ENCODE measurements at regions not wholly inside any gene's neighbourhood (a gene's known extent, or its start where the extent isn't known, plus 50 kb on each side); places are given as distances from the start of the nearest gene placed in this dataset.

DNA sequence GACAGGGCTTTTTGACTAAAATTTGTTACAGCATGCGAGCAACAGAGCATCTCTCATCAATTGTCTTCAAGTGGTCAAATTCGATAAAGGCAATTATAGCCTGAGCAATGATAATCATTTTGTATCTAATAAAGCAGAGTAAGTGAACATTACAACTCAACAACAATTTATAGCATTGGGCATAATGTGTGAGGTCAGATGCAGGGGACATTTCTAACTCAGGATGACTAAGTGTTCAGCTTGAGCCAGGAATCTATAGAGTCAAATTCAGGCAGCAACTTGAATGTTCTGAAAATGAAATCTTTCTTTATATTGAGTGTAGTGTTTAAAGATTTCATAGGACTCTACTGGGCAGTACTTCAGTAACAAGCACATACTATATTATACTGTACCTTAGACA, 1226.0 kb downstream of the ZPLD1 start:
- Histone ChIP-seq H3K4ac (ENCODE audit: low read depth, low read length) (no peak overlapping the region), H3K79me2 (ENCODE audit: insufficient read depth, low read length) (no peaks in the 10 kb centered on the region), H3K23me2 (ENCODE audit: insufficient read length, low read depth, low read length, poor library complexity, severe bottlenecking) (no peaks in the 10 kb centered on the region), H2AFZ (ENCODE audit: low read length) (no peak overlapping the region), H2BK20ac (ENCODE audit: low read depth, low read length, poor library complexity, severe bottlenecking) (no peak overlapping the region), H3K14ac (ENCODE audit: insufficient read depth, low read length) (no peak overlapping the region), H3K4me1 (ENCODE audit: insufficient read depth, low read length) (no peaks in the 10 kb centered on the region), H2AK5ac (ENCODE audit: insufficient read length, low read length) (no peak overlapping the region), H3K9me3 (ENCODE audit: control insufficient read depth, low read depth, low read length) (no peaks in the 10 kb centered on the region), H4K8ac (replicated peaks; ENCODE audit: insufficient read length, low read depth, low read length) (no peak overlapping the region), H3K56ac (ENCODE audit: insufficient read length, low read depth, low read length) (no peak overlapping the region), H2BK120ac (ENCODE audit: low read depth, low read length, poor library complexity, severe bottlenecking) (no peak overlapping the region), H3K27ac (ENCODE audit: insufficient read length, low read depth, low read length) (no peak overlapping the region), H4K20me1 (ENCODE audit: control insufficient read depth, insufficient read depth, insufficient read length) (no peaks in the 10 kb centered on the region), H3K79me1 (ENCODE audit: insufficient read depth, low read depth, low read length, poor library complexity, severe bottlenecking) (no peaks in the 10 kb centered on the region), H2BK12ac (ENCODE audit: insufficient read length, low read depth, low read length) (no peak overlapping the region), H3K4me2 (ENCODE audit: insufficient read depth, insufficient read length, low read length) (no peak overlapping the region), H3K18ac (ENCODE audit: insufficient read length, low read depth, low read length) (no peak overlapping the region), H3K23ac (ENCODE audit: insufficient read length, low read depth, low read length) (no peak overlapping the region), H2BK15ac (ENCODE audit: low read depth, low read length) (no peak overlapping the region), H4K5ac (ENCODE audit: insufficient read length, low read depth, low read length) (no peak overlapping the region), H2BK5ac (ENCODE audit: insufficient read length, low read length) (no peak overlapping the region), H3K9ac (ENCODE audit: extremely low read depth, insufficient read length, low read length) (no peak overlapping the region), H4K91ac (ENCODE audit: insufficient read length, low read depth, low read length) (no peak overlapping the region), H3K27me3 (ENCODE audit: insufficient read depth, low read length) (no peaks in the 10 kb centered on the region), H3T11ph (ENCODE audit: low read length) (no peak overlapping the region)
- Mint-ChIP-seq H3K9me3 (no peaks in the 10 kb centered on the region), H3K36me3 (ENCODE audit: insufficient read depth in 1 of 3, low read depth in 3 of 3) (no peaks in the 10 kb centered on the region), H3K4me1 (peaks cover 7 to 11% of the 10 kb centered on the region in 2 experiments), H3K27ac (no peak overlapping the region), H3K4me3 (no peak overlapping the region), H3K27me3 (ENCODE audit: low read depth) (no peaks in the 10 kb centered on the region)
- no peak for DNase-seq
- TF ChIP-seq, protein P1, sequence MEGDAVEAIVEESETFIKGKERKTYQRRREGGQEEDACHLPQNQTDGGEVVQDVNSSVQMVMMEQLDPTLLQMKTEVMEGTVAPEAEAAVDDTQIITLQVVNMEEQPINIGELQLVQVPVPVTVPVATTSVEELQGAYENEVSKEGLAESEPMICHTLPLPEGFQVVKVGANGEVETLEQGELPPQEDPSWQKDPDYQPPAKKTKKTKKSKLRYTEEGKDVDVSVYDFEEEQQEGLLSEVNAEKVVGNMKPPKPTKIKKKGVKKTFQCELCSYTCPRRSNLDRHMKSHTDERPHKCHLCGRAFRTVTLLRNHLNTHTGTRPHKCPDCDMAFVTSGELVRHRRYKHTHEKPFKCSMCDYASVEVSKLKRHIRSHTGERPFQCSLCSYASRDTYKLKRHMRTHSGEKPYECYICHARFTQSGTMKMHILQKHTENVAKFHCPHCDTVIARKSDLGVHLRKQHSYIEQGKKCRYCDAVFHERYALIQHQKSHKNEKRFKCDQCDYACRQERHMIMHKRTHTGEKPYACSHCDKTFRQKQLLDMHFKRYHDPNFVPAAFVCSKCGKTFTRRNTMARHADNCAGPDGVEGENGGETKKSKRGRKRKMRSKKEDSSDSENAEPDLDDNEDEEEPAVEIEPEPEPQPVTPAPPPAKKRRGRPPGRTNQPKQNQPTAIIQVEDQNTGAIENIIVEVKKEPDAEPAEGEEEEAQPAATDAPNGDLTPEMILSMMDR (conservative IDR thresholded peaks at IDR 0.05), result no peak
- no CpG with 5 or more reads among the region's 2 CpGs for WGBS (ENCODE audit: extremely low coverage, insufficient read length, low lambda C conversion rate)
